IMR-90 (cell line): ENCODE measurements at regions not wholly inside any gene's neighbourhood (a gene's known extent, or its start where the extent isn't known, plus 50 kb on each side); places are given as distances from the start of the nearest gene placed in this dataset.

ENCODE experiments used
- ATAC-seq: fragments of 200-7000 bp; cut with Tn5 transposase; 2 replicates; pipeline ENCODE4 v1.9.1; 2020; ENCODE audit warnings: low read depth, mild to moderate bottlenecking, moderate library complexity
- BruUV-seq: library from RNA; stranded (reverse); fragments of 400-500 nt; replicated peaks from 2 replicates; lab custom pipeline; 2021; lab: Mats Ljungman, UMichigan
- CTCF ChIA-PET: fragments of 300-600 bp; formaldehyde crosslinking; extraction: SDS; loops from one replicate; lab custom pipeline; 2021; ENCODE audit warnings: antibody characterized with exemption; lab: Yijun Ruan, JAX
- POLR2A ChIA-PET: fragments of 300-600 bp; sonication (Branson Sonifier 250); formaldehyde crosslinking; loops from one replicate; lab custom pipeline; 2022; ENCODE audit warnings: antibody characterized with exemption; ENCODE audit not compliant: unreplicated experiment; lab: Charles Lee
- DNase-seq: peaks from one replicate; pipeline ENCODE4 v3.0.0; 2013
- H2AFZ ChIP-seq: replicated peaks from 2 replicates; pipeline ENCODE3; 2013; ENCODE audit warnings: low read length, mild to moderate bottlenecking; ENCODE audit not compliant: poor library complexity
- H2AK5ac ChIP-seq: 2 replicates; pipeline ENCODE4 v1.6.1; 2013; ENCODE audit warnings: low read depth, low read length, inconsistent platforms
- H2AK9ac ChIP-seq: replicated peaks from 2 replicates; pipeline ENCODE3; 2013; ENCODE audit warnings: mild to moderate bottlenecking, low read depth, low read length, moderate library complexity; ENCODE audit not compliant: poor library complexity
- H2BK120ac ChIP-seq: 2 replicates; pipeline ENCODE4 v1.6.1; 2013; ENCODE audit warnings: low read depth, low read length, inconsistent platforms
- H2BK15ac ChIP-seq: 3 replicates; pipeline ENCODE4 v1.6.1; 2013; ENCODE audit warnings: low read depth, low read length, inconsistent platforms
- H2BK20ac ChIP-seq: 2 replicates; pipeline ENCODE4 v1.6.1; 2013; ENCODE audit warnings: low read depth, mild to moderate bottlenecking, inconsistent platforms, low read length, moderate library complexity
- H2BK5ac ChIP-seq: 2 replicates; pipeline ENCODE4 v1.6.1; 2013; ENCODE audit warnings: mild to moderate bottlenecking, low read depth, low read length, inconsistent platforms; ENCODE audit not compliant: poor library complexity, severe bottlenecking
- H3K14ac ChIP-seq: replicated peaks from 2 replicates; pipeline ENCODE4 v1.6.1; 2013; ENCODE audit warnings: low read depth, low read length, inconsistent platforms
- H3K18ac ChIP-seq: 2 replicates; pipeline ENCODE4 v1.6.1; 2013; ENCODE audit warnings: low read depth, low read length, control low read depth
- H3K23ac ChIP-seq: 2 replicates; pipeline ENCODE4 v1.6.1; 2013; ENCODE audit warnings: low read depth, low read length, inconsistent platforms
- H3K27ac ChIP-seq: 2 replicates; pipeline ENCODE4 v1.5.1; 2013; ENCODE audit warnings: mild to moderate bottlenecking, control low read depth, low read length; ENCODE audit not compliant: insufficient read depth
- H3K27me3 ChIP-seq: 2 replicates; pipeline ENCODE4 v1.6.1; 2013; ENCODE audit warnings: low read length; ENCODE audit not compliant: control insufficient read depth, insufficient read depth
- H3K36me3 ChIP-seq: 2 replicates; pipeline ENCODE4 v1.6.1; 2013; ENCODE audit warnings: low read length, mixed read lengths; ENCODE audit not compliant: control insufficient read depth, insufficient read depth
- H3K4ac ChIP-seq: 2 replicates; pipeline ENCODE4 v1.6.1; 2013; ENCODE audit warnings: low read depth, low read length, inconsistent platforms
- H3K4me1 ChIP-seq: 2 replicates; pipeline ENCODE4 v1.6.1; 2013; ENCODE audit warnings: low read length, mixed read lengths; ENCODE audit not compliant: control insufficient read depth, insufficient read depth
- H3K4me2 ChIP-seq: 2 replicates; pipeline ENCODE4 v1.6.1; 2013; ENCODE audit warnings: low read depth, mild to moderate bottlenecking, control low read depth, low read length, moderate library complexity
- H3K4me3 ChIP-seq: 2 replicates; pipeline ENCODE4 v1.5.1; 2013; ENCODE audit warnings: low read depth, mild to moderate bottlenecking, control low read depth, low read length, moderate library complexity; ENCODE audit not compliant: insufficient read depth
- H3K56ac ChIP-seq: 2 replicates; pipeline ENCODE4 v1.6.1; 2013; ENCODE audit warnings: low read length, inconsistent platforms; ENCODE audit not compliant: insufficient read depth; ENCODE audit errors: extremely low read depth
- H3K79me1 ChIP-seq, 2 experiments: 2 replicates each; pipeline ENCODE4 v1.6.1; 2013; ENCODE audit warnings: low read length in 2 of 2, inconsistent platforms in 1 of 2, low read depth in 1 of 2
- H3K9ac ChIP-seq: 2 replicates; pipeline ENCODE4 v1.6.1; 2013; ENCODE audit warnings: low read depth, low read length, control low read depth
- H3K9me1 ChIP-seq: 2 replicates; pipeline ENCODE4 v1.6.1; 2013; ENCODE audit warnings: low read length, inconsistent platforms; ENCODE audit not compliant: insufficient read depth
- H3K9me3 ChIP-seq: 2 replicates; pipeline ENCODE4 v1.6.1; 2013; ENCODE audit warnings: low read length; ENCODE audit not compliant: control insufficient read depth, insufficient read depth
- H4K20me1 ChIP-seq: 2 replicates; pipeline ENCODE4 v1.6.1; 2013; ENCODE audit warnings: low read length, inconsistent platforms; ENCODE audit not compliant: insufficient read depth
- H4K5ac ChIP-seq: 2 replicates; pipeline ENCODE4 v1.6.1; 2013; ENCODE audit warnings: mild to moderate bottlenecking, low read depth, low read length, control low read depth
- H4K8ac ChIP-seq, 2 experiments: 2 replicates each; pipeline ENCODE4 v1.6.1; 2013; ENCODE audit warnings: low read depth in 2 of 2, low read length in 2 of 2, control low read depth in 1 of 2, inconsistent platforms in 1 of 2
- H4K91ac ChIP-seq: 2 replicates; pipeline ENCODE4 v1.6.1; 2013; ENCODE audit warnings: low read depth, low read length, inconsistent platforms; ENCODE audit not compliant: insufficient read depth
- FOS ChIP-seq: fragments of 150-350 bp; IDR thresholded peaks from 2 replicates; pipeline ENCODE4 v1.6.1; 2016; ENCODE audit warnings: low read depth, low read length
- MAFK ChIP-seq: IDR thresholded peaks from 2 replicates; pipeline ENCODE4 v1.6.1; 2012; ENCODE audit warnings: low read depth, low read length, improper control_type of control experiment
- WGBS, 2 experiments: methylation state at CpG; one replicate each; pipeline versions ENCODE4 v1.1.5 to v1.1.7; 2013; ENCODE audit warnings: missing lambda C conversion rate in 2 of 2; ENCODE audit not compliant: insufficient read length in 1 of 2; ENCODE audit errors: extremely low coverage in 2 of 2; 5-methylcytosine and 5-hydroxymethylcytosine counted together
- dilution Hi-C: fragments of 300-500 bp; cut with HindIII; formaldehyde crosslinking; loops from one replicate; pipeline ENCODE4 v1.14.3; 2018; ENCODE audit warnings: low sequenced_read_pairs; ENCODE audit not compliant: unreplicated experiment
- in situ Hi-C: fragments of 300-500 bp; cut with MboI; formaldehyde crosslinking; loops from 3 replicates; pipeline ENCODE4 v1.14.3; 2019; ENCODE audit warnings: low sequenced_read_pairs, inconsistent platforms, mixed read lengths
- intact Hi-C: fragments of 100-400 bp; cut with micrococcal nuclease; formaldehyde crosslinking; loops from 2 replicates; pipeline ENCODE4 v1.10.0; 2022

DNA sequence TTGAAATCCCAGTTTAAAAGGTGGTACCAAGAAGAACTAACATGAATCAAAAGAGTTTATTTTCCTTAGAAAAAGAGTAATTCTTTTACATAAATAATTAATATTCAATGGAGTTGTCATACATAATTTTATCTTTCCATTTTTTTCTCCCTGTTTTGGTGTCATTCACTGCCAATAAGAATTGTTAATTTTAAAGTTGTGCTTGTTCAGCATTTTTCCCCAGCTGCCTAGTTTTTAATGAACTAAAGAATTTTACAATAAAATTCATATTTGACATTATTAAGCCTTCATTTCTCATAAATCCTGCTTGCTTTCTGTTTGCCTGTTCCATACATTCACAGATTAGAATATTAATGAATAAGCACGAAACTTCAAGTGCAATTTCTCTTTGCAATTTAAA, 393.6 kb downstream of the GRXCR1 start:
- Histone ChIP-seq H3K36me3 (no peaks in the 10 kb centered on the region), H3K4me2 (no peak overlapping the region), H3K9ac (no peak overlapping the region), H3K9me1 (no peaks in the 10 kb centered on the region), H2BK20ac (no peak overlapping the region), H3K27me3 (no peaks in the 10 kb centered on the region), H2BK120ac (no peak overlapping the region), H2AK9ac (no peak overlapping the region), H3K18ac (no peak overlapping the region), H2BK15ac (no peak overlapping the region), H4K5ac (no peak overlapping the region), H3K14ac (no peak overlapping the region), H3K9me3 (no peaks in the 10 kb centered on the region), H3K23ac (no peak overlapping the region), H2BK5ac (no peak overlapping the region), H3K4ac (no peak overlapping the region), H4K91ac (no peak overlapping the region), H2AFZ (no peak overlapping the region), H3K79me1 (no peaks in the 10 kb centered on the region), H3K56ac (no peak overlapping the region), H3K4me1 (no peaks in the 10 kb centered on the region), H3K27ac (no peak overlapping the region), H3K4me3 (no peak overlapping the region), H2AK5ac (no peak overlapping the region), H4K8ac (no peak overlapping the region), H4K20me1 (no peaks in the 10 kb centered on the region)
- intact Hi-C loops (no loop called here), in situ Hi-C loops (no loop called here), dilution Hi-C loops (no loop called here)
- DNase-seq (no peak), ATAC-seq (no peak)
- CTCF ChIA-PET: no interaction called here
- no CpG with 5 or more reads among the region's 1 CpG for WGBS, 2 experiments
- TF ChIP-seq FOS (no peak), MAFK (peak; percentile 53)
- no TSS peak for BruUV-seq
- POLR2A ChIA-PET: no interaction called here
